Heart right ventricle (tissue), 16 donors: ENCODE measurements at regions not wholly inside any gene's neighbourhood (a gene's known extent, or its start where the extent isn't known, plus 50 kb on each side); places are given as distances from the start of the nearest gene placed in this dataset.

ENCODE experiments used
- ATAC-seq, 8 donors: fragments of 200-7000 bp; cut with Tn5 transposase; one replicate each; pipeline ENCODE4 v1.9.1; 2020; ENCODE audit warnings: mild to moderate bottlenecking in 8 of 8, moderate library complexity in 8 of 8, moderate number of reproducible peaks in 1 of 8
- DNase-seq, 2 donors: peaks; one replicate each; pipeline ENCODE4 v3.0.0-alpha.2; 2020
- H3K27ac ChIP-seq, 10 donors: fragments of 200-600 bp; sonication (generic) in 2 of 10; one replicate each; pipeline versions ENCODE4 v1.5.0 to v1.8.0; 2020 to 2022; ENCODE audit warnings: mild to moderate bottlenecking in 3 of 10
- H3K27me3 ChIP-seq, 7 donors: fragments of 200-600 bp; one replicate each; pipeline ENCODE4 v1.8.0; 2021 to 2022; ENCODE audit warnings: mild to moderate bottlenecking in 2 of 7
- H3K36me3 ChIP-seq, 9 donors: fragments of 200-600 bp; sonication (generic) in 1 of 9; one replicate each; pipeline versions ENCODE4 v1.5.0 to v1.8.0; 2020 to 2022; ENCODE audit warnings: mild to moderate bottlenecking in 2 of 9
- H3K4me1 ChIP-seq, 9 donors: fragments of 200-600 bp; sonication (generic) in 1 of 9; one replicate each; pipeline versions ENCODE4 v1.5.0 to v1.8.0; 2020 to 2022; ENCODE audit warnings: mild to moderate bottlenecking in 4 of 9
- H3K4me3 ChIP-seq, 10 donors: fragments of 200-600 bp; sonication (generic) in 2 of 10; one replicate each; pipeline versions ENCODE4 v1.5.0 to v1.8.0; 2020 to 2022; ENCODE audit warnings: mild to moderate bottlenecking in 7 of 10, moderate library complexity in 2 of 10
- H3K9me3 ChIP-seq, 11 donors: fragments of 200-600 bp in 10 of 11; sonication (generic) in 2 of 11; one replicate each; pipeline versions ENCODE4 v1.5.0 to v1.8.0; 2013 to 2022; ENCODE audit warnings: mild to moderate bottlenecking in 2 of 11, control low read depth in 1 of 11, moderate library complexity in 1 of 11
- WGBS, 2 donors: extraction: QIAGEN DNeasy Blood & Tissue Kit; methylation state at CpG; one replicate each; pipeline ENCODE4 v1.1.7; 2013; ENCODE audit warnings: inconsistent platforms in 1 of 2; 5-methylcytosine and 5-hydroxymethylcytosine counted together
- intact Hi-C, 10 donors: fragments of 100-400 bp; cut with DNase I; formaldehyde crosslinking; loops; one replicate each; pipeline versions ENCODE4 v1.11.1 to v1.14.2; 2022
- TF ChIP-seq, protein P1 (sequence below), 9 donors: fragments of 200-600 bp; sonication (generic) in 2 of 9; IDR thresholded peaks; one replicate each; pipeline versions ENCODE4 v1.5.0 to v1.8.0; 2021 to 2022; ENCODE audit warnings: antibody characterized with exemption in 9 of 9, mild to moderate bottlenecking in 5 of 9, moderate library complexity in 1 of 9
- donor health status: Arrhythmogenic right ventricular cardiomyopathy.
- donor health status: ischemic (EF 13 %, LVEDD 7.1; RV severe dilation, severe dysfunction).
- donor health status: healthy with polysubstance abuse.
- donor health status: DM: no; HTN: yes; CAD: no.
- donor health status: DM: no; HTN: no; CAD: no.
- donor health status: ischemic (EF 25% LVEDD 6.9; RV normal size, moderate dysfunction).
- donor health status: ischemic (EF 25% LVEDD 5.7; RV mildly dilated, moderate dysfunction).
- donor health status: healthy.
- donor health status: DM: yes; HTN: yes; CAD: no.
- donor health status: Ischemic cardiomyopathy.
- donor health status: ischemic (EF 35%, LVEDD 5.7; RV mildly dilated, moderate dysfunction).
- donor health status: nonischemic (EF 11% LVEDD 7.7; RV severe dilation, severe dysfunction).
- donor health status: DM: yes; HTN: yes; CAD: no.
- donor health status: PGD.
- donor health status: ischemic (EF 29% LVEDD 5.4; RV normal size, mild dysfunction).
- donor health status: nonischemic (EF 23%, LVEDD 6.1; RV moderate dilation, normal function).

DNA sequence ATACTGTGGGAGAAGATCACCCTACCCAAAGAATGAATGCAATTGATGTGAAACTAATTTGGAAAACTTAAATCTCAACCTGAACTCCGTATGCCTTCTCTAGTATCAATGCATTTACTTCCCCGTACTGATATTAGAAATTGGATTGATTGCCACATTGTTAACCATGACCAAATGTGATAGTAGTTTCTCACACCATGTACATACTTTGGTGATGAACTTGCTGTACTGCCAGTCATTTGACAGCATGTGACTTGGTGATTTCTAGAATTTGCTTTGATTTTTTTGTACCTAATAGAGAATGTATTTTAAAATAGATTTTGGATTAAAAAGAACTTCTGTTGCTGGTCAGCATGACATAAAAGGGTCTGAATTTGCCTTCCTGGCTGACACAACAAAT, 579.8 kb upstream of the TMEM132C start:
- TF ChIP-seq, protein P1, sequence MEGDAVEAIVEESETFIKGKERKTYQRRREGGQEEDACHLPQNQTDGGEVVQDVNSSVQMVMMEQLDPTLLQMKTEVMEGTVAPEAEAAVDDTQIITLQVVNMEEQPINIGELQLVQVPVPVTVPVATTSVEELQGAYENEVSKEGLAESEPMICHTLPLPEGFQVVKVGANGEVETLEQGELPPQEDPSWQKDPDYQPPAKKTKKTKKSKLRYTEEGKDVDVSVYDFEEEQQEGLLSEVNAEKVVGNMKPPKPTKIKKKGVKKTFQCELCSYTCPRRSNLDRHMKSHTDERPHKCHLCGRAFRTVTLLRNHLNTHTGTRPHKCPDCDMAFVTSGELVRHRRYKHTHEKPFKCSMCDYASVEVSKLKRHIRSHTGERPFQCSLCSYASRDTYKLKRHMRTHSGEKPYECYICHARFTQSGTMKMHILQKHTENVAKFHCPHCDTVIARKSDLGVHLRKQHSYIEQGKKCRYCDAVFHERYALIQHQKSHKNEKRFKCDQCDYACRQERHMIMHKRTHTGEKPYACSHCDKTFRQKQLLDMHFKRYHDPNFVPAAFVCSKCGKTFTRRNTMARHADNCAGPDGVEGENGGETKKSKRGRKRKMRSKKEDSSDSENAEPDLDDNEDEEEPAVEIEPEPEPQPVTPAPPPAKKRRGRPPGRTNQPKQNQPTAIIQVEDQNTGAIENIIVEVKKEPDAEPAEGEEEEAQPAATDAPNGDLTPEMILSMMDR (IDR thresholded peaks at IDR 0.05), result no peak
- DNase-seq (no peak), ATAC-seq (no peak)
- intact Hi-C loops, result no loop called here
- Histone ChIP-seq H3K9me3 (peaks cover 0 to 5% (median 0%) of the 10 kb centered on the region in 11 donors), H3K4me3 (no peak overlapping the region), H3K27ac (no peak overlapping the region), H3K4me1 (no peaks in the 10 kb centered on the region), H3K27me3 (peaks cover 0 to 6% (median 3%) of the 10 kb centered on the region in 7 donors), H3K36me3 (no peaks in the 10 kb centered on the region)
- WGBS, 2 donors, result 26 to 56% methylated on average over 2 of the region's 2 CpGs

DNA sequence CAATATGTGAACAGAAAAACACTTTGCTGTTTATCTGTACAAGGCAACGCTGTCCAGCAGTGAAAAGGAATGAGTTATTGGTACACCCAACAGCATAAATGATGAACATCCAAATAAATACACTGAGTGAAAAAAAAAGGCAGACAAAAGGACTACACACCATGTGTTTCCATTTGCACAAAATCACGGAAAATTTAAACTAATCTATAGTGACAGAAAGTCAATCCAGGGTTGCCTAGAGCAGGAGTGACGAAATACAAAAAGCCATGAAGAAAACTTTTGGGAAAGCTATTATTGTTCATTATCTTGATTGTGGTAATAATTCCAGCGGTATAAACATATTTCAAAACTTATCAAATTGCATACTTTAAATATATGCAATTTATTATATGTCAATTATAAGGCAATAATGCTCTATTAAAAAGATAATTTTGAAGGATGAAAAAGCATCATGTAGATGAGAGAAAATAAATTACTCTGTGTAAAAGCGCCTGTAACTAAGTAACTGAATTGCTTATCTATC, 578.0 kb upstream of the TMEM132C start:
- no peak for DNase-seq
- H3K27me3 ChIP-seq, result peaks cover 0 to 6% (median 0%) of the 10 kb centered on the region in 7 donors
- peaks cover 0 to 5% (median 0%) of the 10 kb centered on the region in 11 donors for H3K9me3 ChIP-seq
- ATAC-seq, result no peak
- H3K4me3 ChIP-seq, result no peak overlapping the region
- no peaks in the 10 kb centered on the region for H3K36me3 ChIP-seq
- TF ChIP-seq, protein P1 (IDR thresholded peaks at IDR 0.05), result no peak
- intact Hi-C loops, result no loop called here
- H3K27ac ChIP-seq, result no peak overlapping the region
- 78 to 80% methylated on average over 5 of the region's 5 CpGs for WGBS, 2 donors
- no peaks in the 10 kb centered on the region for H3K4me1 ChIP-seq

DNA sequence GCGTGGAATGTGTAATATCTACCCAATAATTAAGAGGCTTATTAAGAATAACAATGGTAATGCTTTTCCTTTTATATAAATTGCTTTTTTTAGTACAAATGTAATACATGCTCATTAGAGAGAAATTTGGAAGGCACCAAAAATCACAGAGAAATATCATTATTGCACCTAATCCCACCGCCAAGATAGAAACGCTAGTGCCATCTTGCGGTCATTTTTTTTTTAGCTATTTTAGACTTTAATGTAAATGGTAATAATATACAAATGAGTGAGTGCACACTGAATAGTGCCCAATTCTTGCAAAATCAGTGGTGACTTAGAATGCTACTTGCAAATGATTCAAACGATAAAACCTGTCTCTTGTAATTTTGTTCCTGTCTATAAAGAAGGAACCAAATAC, 576.8 kb upstream of the TMEM132C start:
- Histone ChIP-seq H3K4me1 (no peaks in the 10 kb centered on the region), H3K27me3 (peaks cover 0 to 4% (median 0%) of the 10 kb centered on the region in 7 donors), H3K36me3 (no peaks in the 10 kb centered on the region), H3K4me3 (no peak overlapping the region), H3K27ac (no peak overlapping the region), H3K9me3 (peaks cover 0 to 1% (median 0%) of the 10 kb centered on the region in 11 donors)
- TF ChIP-seq, protein P1 (IDR thresholded peaks at IDR 0.05), result peak in 2 of 9 donors; percentile 21 to 23
- ATAC-seq, result no peak
- no peak for DNase-seq
- intact Hi-C loops, result no loop called here
- WGBS, 2 donors, result 54 to 56% methylated on average over 5 of the region's 5 CpGs

DNA sequence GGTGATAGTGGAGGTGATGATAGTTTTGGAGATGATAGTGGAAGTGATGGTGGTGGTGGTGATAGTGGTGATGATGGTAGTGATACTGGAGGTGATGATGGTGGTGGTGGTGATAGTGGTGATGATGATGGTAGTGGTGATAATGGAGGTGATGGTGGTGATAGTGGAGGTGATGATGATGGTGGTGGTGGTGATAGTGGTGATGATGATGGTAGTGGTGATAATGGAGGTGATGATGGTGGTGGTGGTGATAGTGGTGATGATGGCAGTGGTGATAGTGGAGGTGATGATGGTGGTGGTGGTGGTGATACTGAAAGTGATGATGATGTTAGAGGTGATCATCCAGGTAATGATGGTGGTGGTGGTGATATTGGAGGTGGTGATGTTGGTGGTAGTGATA, 570.0 kb upstream of the TMEM132C start:
- intact Hi-C loops, result no loop called here
- Histone ChIP-seq H3K36me3 (no peaks in the 10 kb centered on the region), H3K4me3 (no peak overlapping the region), H3K9me3 (peaks cover 0 to 6% (median 0%) of the 10 kb centered on the region in 11 donors), H3K27me3 (peaks cover 0 to 8% (median 0%) of the 10 kb centered on the region in 7 donors), H3K4me1 (no peaks in the 10 kb centered on the region), H3K27ac (no peak overlapping the region)
- DNase-seq, result no peak
- ATAC-seq, result no peak
- TF ChIP-seq, protein P1 (IDR thresholded peaks at IDR 0.05), result no peak
